ENCODE measurements at regions not wholly inside any gene's neighbourhood (a gene's known extent, or its start where the extent isn't known, plus 50 kb on each side); places are given as distances from the start of the nearest gene placed in this dataset.

DNA sequence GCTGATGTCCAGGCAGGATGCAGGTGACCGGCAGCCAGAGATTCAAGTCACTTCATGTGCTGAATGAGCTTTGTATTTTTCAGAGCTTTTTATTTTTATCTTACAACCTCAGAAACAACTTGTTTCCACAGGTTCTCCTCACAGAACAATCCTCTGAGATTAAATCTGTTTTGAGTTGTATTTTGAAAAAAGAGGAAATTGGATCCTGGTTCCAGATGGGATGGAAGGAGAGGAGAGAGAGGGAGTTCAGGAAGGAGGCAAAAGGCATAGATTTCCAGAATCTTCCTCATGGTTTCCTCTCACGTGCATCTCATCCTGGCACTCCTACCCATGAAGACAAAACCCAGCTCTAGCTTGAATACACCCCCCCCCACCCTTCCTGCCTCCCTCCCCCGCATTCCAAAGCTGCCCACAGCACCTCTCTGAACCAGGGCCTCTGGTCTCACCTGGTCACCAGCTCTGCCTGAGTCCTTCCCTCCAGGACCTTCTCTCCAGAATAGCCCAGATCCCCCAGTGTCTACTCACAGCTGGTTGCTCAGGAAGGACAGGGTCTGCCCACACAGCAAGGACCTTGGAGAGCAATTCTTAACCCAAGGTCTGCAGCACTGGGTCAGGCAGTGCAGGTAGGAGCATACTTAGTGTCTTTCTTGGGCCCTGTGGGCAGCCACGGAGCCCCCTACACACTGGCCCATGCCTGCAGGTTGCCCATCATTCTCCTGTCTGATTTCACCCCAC lies 104.7 kb downstream of the ZFP36L2 start:
- intact Hi-C loops (cut with DNase I), result loop anchor here (10.0 kb wide), 1 partner anchor 113 kb away; no protein-coding TSS in a partner anchor
- WGBS, 2 donors, result 87% methylated on average over 3 to 4 of the region's 4 CpGs
- Histone ChIP-seq H3K36me3 (replicated peaks in 1 of 2; ENCODE audit: insufficient read depth in 1 of 2, low read depth in 2 of 2) (no peaks in the 10 kb centered on the region), H3K27me3 (no peaks in the 10 kb centered on the region), H3K4me1 (no peaks in the 10 kb centered on the region), H3K27ac (no peak overlapping the region), H3K9me3 (no peaks in the 10 kb centered on the region), H3K4me3 (no peak overlapping the region)
- TF ChIP-seq, protein P1, sequence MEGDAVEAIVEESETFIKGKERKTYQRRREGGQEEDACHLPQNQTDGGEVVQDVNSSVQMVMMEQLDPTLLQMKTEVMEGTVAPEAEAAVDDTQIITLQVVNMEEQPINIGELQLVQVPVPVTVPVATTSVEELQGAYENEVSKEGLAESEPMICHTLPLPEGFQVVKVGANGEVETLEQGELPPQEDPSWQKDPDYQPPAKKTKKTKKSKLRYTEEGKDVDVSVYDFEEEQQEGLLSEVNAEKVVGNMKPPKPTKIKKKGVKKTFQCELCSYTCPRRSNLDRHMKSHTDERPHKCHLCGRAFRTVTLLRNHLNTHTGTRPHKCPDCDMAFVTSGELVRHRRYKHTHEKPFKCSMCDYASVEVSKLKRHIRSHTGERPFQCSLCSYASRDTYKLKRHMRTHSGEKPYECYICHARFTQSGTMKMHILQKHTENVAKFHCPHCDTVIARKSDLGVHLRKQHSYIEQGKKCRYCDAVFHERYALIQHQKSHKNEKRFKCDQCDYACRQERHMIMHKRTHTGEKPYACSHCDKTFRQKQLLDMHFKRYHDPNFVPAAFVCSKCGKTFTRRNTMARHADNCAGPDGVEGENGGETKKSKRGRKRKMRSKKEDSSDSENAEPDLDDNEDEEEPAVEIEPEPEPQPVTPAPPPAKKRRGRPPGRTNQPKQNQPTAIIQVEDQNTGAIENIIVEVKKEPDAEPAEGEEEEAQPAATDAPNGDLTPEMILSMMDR (IDR thresholded peaks at IDR 0.05), result no peak
- no peak for TF ChIP-seq POLR2A (IDR thresholded peaks at IDR 0.05)
- no peak for DNase-seq
- no peak for ATAC-seq

DNA sequence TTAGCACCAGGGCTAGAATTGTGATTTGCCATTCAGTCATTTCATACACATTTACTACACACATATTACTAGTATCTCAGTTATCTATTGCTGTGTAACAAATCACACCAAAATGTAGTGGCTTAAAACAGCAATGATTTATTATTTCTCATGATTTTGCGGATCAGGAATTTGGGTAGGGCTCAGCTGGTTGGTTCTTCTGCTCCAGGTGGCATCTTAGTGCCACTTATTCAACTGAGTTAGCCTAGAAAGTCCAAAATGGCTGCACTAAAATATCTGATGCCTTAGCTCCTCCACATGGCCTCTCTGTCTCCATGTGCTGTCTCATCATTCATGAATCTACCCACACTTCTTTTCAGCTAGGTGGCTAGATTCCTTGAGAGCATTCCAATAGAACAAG lies 107.1 kb downstream of the ZFP36L2 start:
- no peak for TF ChIP-seq POLR2A (IDR thresholded peaks at IDR 0.05)
- H3K27ac ChIP-seq, result no peak overlapping the region
- no peaks in the 10 kb centered on the region for H3K4me1 ChIP-seq
- no peak overlapping the region for H3K4me3 ChIP-seq
- no peak for DNase-seq
- intact Hi-C loops (cut with DNase I), result no loop called here
- no peaks in the 10 kb centered on the region for H3K27me3 ChIP-seq
- H3K36me3 ChIP-seq (replicated peaks in 1 of 2; ENCODE audit: insufficient read depth in 1 of 2, low read depth in 2 of 2), result no peaks in the 10 kb centered on the region
- WGBS, 2 donors, result 88 to 100% methylated on average over 1 of the region's 1 CpG
- H3K9me3 ChIP-seq, result no peaks in the 10 kb centered on the region
- ATAC-seq, result no peak

DNA sequence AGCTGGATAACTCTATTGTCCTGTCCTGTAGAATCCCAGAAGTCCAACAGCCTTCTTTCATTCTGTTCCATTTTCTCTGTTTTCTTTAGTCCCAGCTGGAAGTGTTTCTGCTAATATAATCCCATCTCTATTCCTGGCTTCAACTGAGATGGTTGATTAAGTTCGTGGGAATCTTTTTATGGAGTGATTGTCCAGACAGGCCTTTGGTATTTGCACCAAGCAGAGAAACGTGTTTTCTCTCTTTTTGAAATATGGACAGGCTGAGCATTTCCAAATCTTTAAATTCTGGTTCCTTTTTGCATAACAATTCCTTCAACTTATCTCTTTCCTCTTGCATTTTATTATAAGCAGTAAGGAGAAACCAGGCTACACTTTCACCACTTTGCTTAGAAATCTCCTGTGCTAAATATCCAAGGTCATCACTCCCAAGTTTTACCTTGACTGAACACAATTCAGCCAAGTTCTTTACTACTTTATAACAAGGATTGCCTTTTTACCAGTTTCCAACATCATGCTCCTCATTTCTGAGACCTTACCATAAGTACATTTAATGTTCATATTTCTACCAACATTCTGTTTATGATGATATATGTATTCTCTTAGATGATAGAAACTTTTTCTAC lies 108.8 kb downstream of the ZFP36L2 start:
- intact Hi-C loops (cut with DNase I), result no loop called here
- no peaks in the 10 kb centered on the region for H3K27me3 ChIP-seq
- TF ChIP-seq, protein P1 (IDR thresholded peaks at IDR 0.05), result no peak
- TF ChIP-seq POLR2A (IDR thresholded peaks at IDR 0.05), result no peak
- H3K4me3 ChIP-seq, result no peak overlapping the region
- ATAC-seq, result no peak
- no peaks in the 10 kb centered on the region for H3K9me3 ChIP-seq
- H3K4me1 ChIP-seq, result no peaks in the 10 kb centered on the region
- WGBS, 2 donors, result 41 to 62% methylated on average over 2 of the region's 2 CpGs
- DNase-seq, result no peak
- H3K36me3 ChIP-seq (replicated peaks in 1 of 2; ENCODE audit: insufficient read depth in 1 of 2, low read depth in 2 of 2), result no peaks in the 10 kb centered on the region
- H3K27ac ChIP-seq, result no peak overlapping the region

DNA sequence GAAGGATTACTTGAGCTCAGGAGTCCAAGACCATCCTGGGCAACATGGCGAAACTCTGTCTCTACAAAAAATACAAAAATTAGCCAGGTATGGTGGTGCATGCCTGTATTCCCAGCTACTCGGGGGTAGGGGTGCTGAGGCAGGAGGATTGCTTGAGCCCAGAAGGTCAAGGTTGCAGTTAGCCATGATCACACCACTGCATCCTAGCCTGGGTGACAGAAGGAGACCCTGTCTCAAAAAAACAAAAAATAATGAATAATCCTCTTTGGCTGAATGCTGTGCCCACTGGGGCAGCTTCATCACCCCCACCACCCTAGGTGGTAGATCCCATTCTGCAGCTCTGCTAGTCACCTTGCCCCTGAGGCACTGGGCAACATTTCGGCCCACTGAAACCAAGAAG lies 109.4 kb downstream of the ZFP36L2 start:
- no peak overlapping the region for H3K27ac ChIP-seq
- ATAC-seq, result no peak
- no peaks in the 10 kb centered on the region for H3K36me3 ChIP-seq (replicated peaks in 1 of 2; ENCODE audit: insufficient read depth in 1 of 2, low read depth in 2 of 2)

DNA sequence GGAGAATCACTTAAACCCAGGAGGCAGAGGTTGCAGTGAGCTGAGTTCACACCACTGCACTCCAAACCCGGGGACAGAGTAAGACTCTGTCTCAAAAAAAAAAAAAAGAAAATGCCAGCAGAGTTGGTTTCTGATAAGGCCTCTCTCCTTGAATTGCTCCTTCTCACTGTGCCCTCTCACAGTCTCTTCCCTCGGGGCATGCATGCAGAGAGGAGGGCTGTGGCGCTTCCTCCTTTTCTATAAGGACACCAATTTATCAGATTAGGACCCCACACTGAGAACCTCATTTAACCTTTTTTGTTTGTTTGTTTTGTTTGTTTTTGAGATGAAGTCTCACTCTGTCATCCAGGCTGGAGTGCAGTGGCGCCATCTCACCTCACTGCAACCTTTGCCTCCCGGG lies 110.5 kb downstream of the ZFP36L2 start:
- 88 to 95% methylated on average over 5 of the region's 5 CpGs for WGBS, 2 donors

More for the DNA sequence above, 109.4 kb downstream of the ZFP36L2 start:
- no peak for DNase-seq
- intact Hi-C loops (cut with DNase I), result no loop called here
- H3K9me3 ChIP-seq, result no peaks in the 10 kb centered on the region
- H3K27me3 ChIP-seq, result no peaks in the 10 kb centered on the region
- TF ChIP-seq, protein P1 (IDR thresholded peaks at IDR 0.05), result no peak
- no peak for TF ChIP-seq POLR2A (IDR thresholded peaks at IDR 0.05)
- H3K4me3 ChIP-seq, result no peak overlapping the region
- 67 to 78% methylated on average over 3 of the region's 3 CpGs for WGBS, 2 donors
- no peaks in the 10 kb centered on the region for H3K4me1 ChIP-seq

More for the DNA sequence above, 110.5 kb downstream of the ZFP36L2 start:
- H3K9me3 ChIP-seq, result no peaks in the 10 kb centered on the region
- no peak overlapping the region for H3K27ac ChIP-seq
- ATAC-seq (no peak), DNase-seq (no peak)
- intact Hi-C loops (cut with DNase I), result no loop called here
- TF ChIP-seq, protein P1 (IDR thresholded peaks at IDR 0.05), result no peak
- no peak for TF ChIP-seq POLR2A (IDR thresholded peaks at IDR 0.05)
- H3K36me3 ChIP-seq (replicated peaks in 1 of 2; ENCODE audit: insufficient read depth in 1 of 2, low read depth in 2 of 2), result no peaks in the 10 kb centered on the region
- peaks cover 4% of the 10 kb centered on the region for H3K4me1 ChIP-seq
- no peak overlapping the region for H3K4me3 ChIP-seq
- H3K27me3 ChIP-seq, result no peaks in the 10 kb centered on the region

Measured in body of pancreas (tissue), 4 donors.